Stimulated activated CD8-positive, alpha-beta memory T cell treated with anti-CD3 and anti-CD28 coated beads, Interleukin-2, amount 100 ng/mL, for 48 hours (primary cell): ENCODE measurements at regions not wholly inside any gene's neighbourhood (a gene's known extent, or its start where the extent isn't known, plus 50 kb on each side); places are given as distances from the start of the nearest gene placed in this dataset.
"Not testable (repeated sequence)": the region's sequence is repeated elsewhere in the genome, so short reads cannot be mapped to it uniquely, and the experiment has no call there.

Experiments
- DNase-seq, 2 donors: peaks; one replicate each; pipeline ENCODE4 v3.0.0-alpha.2; 2020; ENCODE audit warnings: low read depth in 2 of 2

- DNase-seq, result no peak
These were observed 78.0 kb upstream of the HNMT start for GRCh38 chr2:137886083-137886831.

- no peak for DNase-seq
These were observed 75.4 kb upstream of the HNMT start for GRCh38 chr2:137888845-137889244.

GRCh38 chr2:137892739-137893138, 71.5 kb upstream of the HNMT start:
- no peak for DNase-seq

- DNase-seq, result no peak
These were observed 71.1 kb upstream of the HNMT start for GRCh38 chr2:137893145-137893544.

DNA sequence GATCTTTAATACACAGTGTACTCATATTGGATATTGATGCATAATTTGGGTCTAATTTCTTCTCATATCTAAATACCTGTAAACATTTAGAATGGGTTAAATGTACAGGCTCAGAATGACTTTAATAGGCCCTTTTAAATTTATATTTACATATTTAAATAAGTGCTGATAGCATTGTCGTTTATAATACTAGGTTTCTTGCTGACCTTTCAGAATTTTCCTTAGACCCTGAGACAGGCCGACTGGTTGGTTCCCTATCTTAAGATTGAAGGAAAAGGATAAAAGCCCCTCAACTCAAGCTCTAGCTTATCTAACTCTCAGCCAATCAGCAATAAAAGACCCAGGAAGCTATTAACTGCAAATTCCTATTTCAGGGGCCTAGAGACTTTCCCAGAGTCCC, 67.8 kb upstream of the HNMT start:
- no peak for DNase-seq

DNA sequence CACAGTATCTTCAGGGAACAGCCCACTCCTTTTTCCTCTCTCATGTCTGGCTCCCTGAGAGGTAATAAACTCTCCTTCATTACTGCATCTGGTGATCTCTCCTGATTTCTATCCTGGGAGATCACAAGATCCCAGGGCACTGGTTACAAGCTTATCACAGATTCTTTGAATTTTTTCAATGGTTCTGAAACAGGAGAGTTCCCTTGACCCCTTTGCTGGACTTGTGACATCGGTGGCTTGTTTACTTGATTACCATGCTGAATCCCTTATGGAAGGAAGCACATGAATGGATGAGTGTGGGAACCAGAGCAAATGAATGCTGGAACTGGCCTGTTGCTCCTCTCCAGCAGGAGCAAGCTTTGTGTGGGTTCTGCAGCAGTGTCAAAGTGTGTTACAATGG, 67.2 kb upstream of the HNMT start:
- no peak for DNase-seq

DNA sequence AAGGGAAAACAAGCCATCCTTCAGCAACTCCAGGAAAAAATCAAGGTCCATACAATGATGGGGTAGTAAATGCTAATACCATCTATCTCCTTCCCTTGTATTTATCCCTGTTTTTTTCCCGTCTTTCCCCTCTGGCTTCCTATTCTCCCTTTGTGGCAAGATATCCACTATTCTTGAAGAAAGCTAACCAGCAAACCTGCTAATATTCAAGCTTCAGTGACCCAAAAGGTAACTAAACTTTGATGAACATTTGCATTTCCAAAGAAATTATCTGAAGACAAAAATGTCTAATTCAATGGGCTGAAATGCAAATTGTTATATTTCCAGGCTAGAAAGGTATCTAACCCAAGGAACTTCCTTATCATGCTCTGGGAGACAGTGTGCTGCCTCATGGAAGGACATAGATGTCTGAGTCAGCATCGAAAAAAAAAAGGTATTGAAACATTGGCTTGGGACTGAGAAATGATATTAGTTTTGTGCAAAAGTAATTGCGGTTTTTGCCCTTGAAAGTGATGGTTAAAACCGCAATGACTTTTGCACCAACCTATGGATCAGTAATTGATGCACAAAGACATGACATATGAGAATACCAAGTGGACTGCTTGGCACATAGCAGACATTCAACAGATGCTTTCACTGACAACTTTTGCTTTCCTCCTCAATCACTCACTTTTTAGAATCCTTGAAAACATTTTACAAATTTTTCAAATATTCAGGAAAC, 63.7 kb upstream of the HNMT start:
- DNase-seq, result no peak

GRCh38 chr2:137910641-137911040, 53.6 kb upstream of the HNMT start:
- no peak for DNase-seq

GRCh38 chr2:137912371-137912770, 51.9 kb upstream of the HNMT start:
- DNase-seq, result no peak

DNA sequence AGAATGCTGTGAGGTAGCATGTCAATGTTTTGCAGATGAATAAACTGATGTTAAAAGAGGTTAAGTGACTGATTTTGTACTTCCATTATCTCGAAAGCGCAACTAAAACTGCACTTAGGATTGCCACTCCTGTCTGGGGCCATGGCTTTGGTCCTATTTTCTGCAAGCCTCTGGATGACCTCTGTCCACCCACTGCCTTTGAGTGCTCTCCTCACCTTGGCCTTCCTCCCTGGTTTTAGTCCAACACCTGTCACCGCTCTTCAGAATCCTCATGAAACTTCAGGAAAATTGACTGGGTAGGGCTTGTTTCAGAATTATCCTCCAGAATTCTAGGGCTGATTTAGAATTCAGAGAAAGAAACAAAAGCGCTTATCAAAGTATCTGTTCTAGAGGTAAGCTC, 51.1 kb upstream of the HNMT start:
- DNase-seq, result no peak

DNA sequence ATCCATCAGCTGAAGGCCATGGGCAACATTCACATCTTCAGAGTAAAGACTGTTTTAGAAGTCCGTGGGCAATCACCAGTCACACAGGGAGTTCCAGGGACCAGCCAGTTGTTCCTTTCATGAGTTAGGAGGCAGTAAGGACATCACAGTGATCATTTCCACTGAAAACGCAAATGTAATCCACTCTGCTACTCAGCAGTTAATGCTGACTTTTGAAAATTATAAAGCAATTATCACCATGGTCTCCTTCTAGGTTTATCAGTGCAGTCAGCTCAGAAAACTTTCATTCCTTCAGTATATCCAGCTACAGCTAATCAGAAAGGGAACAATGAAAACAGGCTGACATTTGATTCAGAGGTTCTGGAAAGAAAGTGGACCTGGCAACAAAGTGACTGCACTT, 50.6 kb upstream of the HNMT start:
- DNase-seq, result not testable (repeated sequence)
